Stimulated activated CD4-positive, alpha-beta T cell treated with anti-CD3 and anti-CD28 coated beads, Interleukin-1b, Interleukin-23, amount 100 ng/mL, for 24 hours (primary cell): ENCODE measurements at regions not wholly inside any gene's neighbourhood (a gene's known extent, or its start where the extent isn't known, plus 50 kb on each side); places are given as distances from the start of the nearest gene placed in this dataset.
"Not testable (repeated sequence)": the region's sequence is repeated elsewhere in the genome, so short reads cannot be mapped to it uniquely, and the experiment has no call there.

Source experiments
- DNase-seq, 4 experiments: peaks; one replicate each; pipeline ENCODE4 v3.0.0-alpha.2; 2020; ENCODE audit warnings: low read depth in 4 of 4, low spot score in 1 of 4

GRCh38 chr13:103692442-103692841 lies 626.2 kb upstream of the SLC10A2 start:
- DNase-seq = no peak

GRCh38 chr13:103676329-103676728 lies 610.1 kb upstream of the SLC10A2 start:
- DNase-seq = no peak

GRCh38 chr13:103671547-103671946 lies 605.3 kb upstream of the SLC10A2 start:
- no peak for DNase-seq

GRCh38 chr13:103663996-103664395 lies 597.8 kb upstream of the SLC10A2 start:
- no peak for DNase-seq

- DNase-seq = no peak
Observed at GRCh38 chr13:103656311-103656710, 590.1 kb upstream of the SLC10A2 start.

- DNase-seq = no peak
Observed at GRCh38 chr13:103640606-103641005, 574.4 kb upstream of the SLC10A2 start.

- no peak for DNase-seq
Observed at GRCh38 chr13:103639326-103639725, 573.1 kb upstream of the SLC10A2 start.

- no peak for DNase-seq
Observed at GRCh38 chr13:103638706-103639105, 572.5 kb upstream of the SLC10A2 start.

GRCh38 chr13:103634066-103634465 lies 567.8 kb upstream of the SLC10A2 start:
- no peak for DNase-seq

- DNase-seq = no peak
Observed at GRCh38 chr13:103625194-103625593, 559.0 kb upstream of the SLC10A2 start.

- DNase-seq = no peak
Observed at GRCh38 chr13:103618151-103618550, 551.9 kb upstream of the SLC10A2 start.

- no peak for DNase-seq
Observed at GRCh38 chr13:103615771-103616170, 549.6 kb upstream of the SLC10A2 start.

GRCh38 chr13:103614761-103615160 lies 548.5 kb upstream of the SLC10A2 start:
- DNase-seq = no peak

GRCh38 chr13:103607995-103608394 lies 541.8 kb upstream of the SLC10A2 start:
- DNase-seq = no peak

GRCh38 chr13:103605546-103606326 lies 539.5 kb upstream of the SLC10A2 start:
- no peak for DNase-seq

GRCh38 chr13:103599870-103600269 lies 533.7 kb upstream of the SLC10A2 start:
- not testable (repeated sequence) for DNase-seq

GRCh38 chr13:103598671-103599070 lies 532.5 kb upstream of the SLC10A2 start:
- no peak for DNase-seq

GRCh38 chr13:103573446-103573845 lies 507.2 kb upstream of the SLC10A2 start:
- no peak for DNase-seq

GRCh38 chr13:103568314-103568713 lies 502.1 kb upstream of the SLC10A2 start:
- no peak for DNase-seq

- DNase-seq = no peak
Observed at GRCh38 chr13:103557878-103558277, 491.7 kb upstream of the SLC10A2 start.

GRCh38 chr13:103556681-103557080 lies 490.5 kb upstream of the SLC10A2 start:
- DNase-seq = no peak

GRCh38 chr13:103547914-103548313 lies 481.7 kb upstream of the SLC10A2 start:
- DNase-seq = no peak

GRCh38 chr13:103546271-103546670 lies 480.1 kb upstream of the SLC10A2 start:
- DNase-seq = no peak
